ENCODE measurements at regions not wholly inside any gene's neighbourhood (a gene's known extent, or its start where the extent isn't known, plus 50 kb on each side); places are given as distances from the start of the nearest gene placed in this dataset.
"Not testable (repeated sequence)": the region's sequence is repeated elsewhere in the genome, so short reads cannot be mapped to it uniquely, and the experiment has no call there.

- DNase-seq = no peak
Observed at GRCh38 chrX:45524805-45525204, 324.1 kb upstream of the DIPK2B start.

- DNase-seq = no peak
Observed at GRCh38 chrX:45524296-45524695, 323.6 kb upstream of the DIPK2B start.

- no peak for DNase-seq
Observed at GRCh38 chrX:45518552-45518951, 317.9 kb upstream of the DIPK2B start.

GRCh38 chrX:45517090-45517973, 316.7 kb upstream of the DIPK2B start:
- no peak for DNase-seq

- peak; percentile 18 for DNase-seq
Observed at GRCh38 chrX:45515262-45516215, 314.9 kb upstream of the DIPK2B start.

- no peak for DNase-seq
Observed at GRCh38 chrX:45513042-45513441, 312.4 kb upstream of the DIPK2B start.

- no peak for DNase-seq
Observed at GRCh38 chrX:45508454-45508853, 307.8 kb upstream of the DIPK2B start.

GRCh38 chrX:45506149-45506730, 305.6 kb upstream of the DIPK2B start:
- DNase-seq = no peak

- DNase-seq = no peak
Observed at GRCh38 chrX:45505214-45505613, 304.5 kb upstream of the DIPK2B start.

GRCh38 chrX:45503787-45504362, 303.2 kb upstream of the DIPK2B start:
- DNase-seq = not testable (repeated sequence)

GRCh38 chrX:45502396-45502795, 301.7 kb upstream of the DIPK2B start:
- DNase-seq = no peak

- DNase-seq = no peak
Observed at GRCh38 chrX:45497290-45497689, 296.6 kb upstream of the DIPK2B start.

GRCh38 chrX:45485719-45486118, 285.0 kb upstream of the DIPK2B start:
- DNase-seq = no peak

GRCh38 chrX:45479835-45480422, 279.3 kb upstream of the DIPK2B start:
- no peak for DNase-seq

GRCh38 chrX:45479196-45479834, 278.6 kb upstream of the DIPK2B start:
- DNase-seq = no peak

- DNase-seq = no peak
Observed at GRCh38 chrX:45472968-45473367, 272.3 kb upstream of the DIPK2B start.

- not testable (repeated sequence) for DNase-seq
Observed at GRCh38 chrX:45467537-45467936, 266.9 kb upstream of the DIPK2B start.

- DNase-seq = not testable (repeated sequence)
Observed at GRCh38 chrX:45455732-45456131, 255.1 kb upstream of the DIPK2B start.

- DNase-seq = no peak
Observed at GRCh38 chrX:45454290-45454689, 253.6 kb upstream of the DIPK2B start.

GRCh38 chrX:45449982-45450381, 249.3 kb upstream of the DIPK2B start:
- DNase-seq = no peak

- no peak for DNase-seq
Observed at GRCh38 chrX:45447995-45448394, 247.3 kb upstream of the DIPK2B start.

GRCh38 chrX:45447331-45447730, 246.7 kb upstream of the DIPK2B start:
- no peak for DNase-seq
